ENCODE measurements at regions not wholly inside any gene's neighbourhood (a gene's known extent, or its start where the extent isn't known, plus 50 kb on each side); places are given as distances from the start of the nearest gene placed in this dataset.
"Not testable (repeated sequence)": the region's sequence is repeated elsewhere in the genome, so short reads cannot be mapped to it uniquely, and the experiment has no call there.

DNA sequence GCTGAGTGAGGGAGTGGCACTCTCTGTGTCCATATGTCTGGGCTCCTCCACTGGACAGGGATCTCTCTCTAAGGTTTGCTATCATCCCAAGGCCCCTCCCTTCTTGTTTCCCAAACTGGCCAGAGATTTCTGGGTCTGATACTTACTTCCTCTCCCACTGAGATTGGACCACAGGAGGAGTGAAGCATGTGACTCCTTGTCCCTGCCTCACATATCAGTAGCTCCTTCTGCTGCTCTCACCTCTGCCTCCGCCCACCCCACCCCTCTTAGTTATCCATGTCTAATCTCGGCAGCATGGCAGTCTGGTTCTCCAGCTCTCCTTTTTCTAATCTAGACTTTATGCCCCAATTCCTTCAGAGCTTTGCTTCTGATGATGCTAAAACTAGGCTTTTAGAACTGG is 223.1 kb downstream of the RPLP1 start:
- no peak for DNase-seq (ENCODE audit: low spot score)

DNA sequence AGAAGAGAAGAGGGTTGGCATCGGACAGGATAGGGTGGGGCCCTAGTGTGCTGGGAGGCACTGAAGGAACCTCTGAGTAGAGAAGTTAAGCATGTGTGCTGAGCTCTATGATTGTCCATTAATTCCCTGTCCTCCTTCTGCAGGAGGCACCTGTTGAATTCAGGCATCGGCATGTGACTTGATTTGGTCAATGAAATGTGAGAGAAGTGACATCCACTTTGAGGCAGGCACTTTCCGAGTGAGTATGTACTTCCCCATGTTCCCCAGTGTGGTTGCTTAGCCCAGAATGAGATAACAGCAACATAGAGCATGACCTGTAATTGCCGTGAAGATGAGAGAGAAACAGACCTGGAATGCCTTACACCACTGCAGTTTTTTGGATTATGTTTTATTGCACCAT is 224.8 kb downstream of the RPLP1 start:
- DNase-seq (ENCODE audit: low spot score) = no peak

DNA sequence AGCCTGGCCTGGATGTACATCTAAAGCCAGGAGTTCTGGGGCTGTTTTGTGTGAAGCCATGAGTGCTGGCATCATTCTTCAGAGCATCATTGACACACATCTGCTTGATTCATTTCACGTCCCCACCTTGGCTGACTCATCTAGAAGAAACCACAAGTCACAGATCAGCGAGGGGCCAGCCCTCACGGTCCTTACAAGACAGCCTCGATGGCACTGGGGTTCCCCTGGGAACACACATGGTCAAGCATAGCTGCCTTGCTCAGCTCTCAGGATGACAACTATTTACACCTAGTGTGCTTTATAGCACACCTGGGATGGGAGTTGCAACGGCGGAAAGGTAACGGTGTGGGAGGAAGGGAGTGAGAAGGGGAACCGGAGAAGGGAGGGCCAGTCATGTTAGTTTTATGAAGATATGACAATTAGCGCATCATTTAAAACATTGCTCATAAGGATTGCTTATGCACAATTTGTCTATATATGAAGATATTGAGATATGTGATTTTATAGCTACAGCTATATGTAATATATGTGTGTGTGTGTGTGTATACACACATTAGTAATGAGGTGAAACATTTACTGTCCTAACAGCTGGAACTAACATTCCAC is 227.1 kb downstream of the RPLP1 start:
- no peak for DNase-seq (ENCODE audit: low spot score)

DNA sequence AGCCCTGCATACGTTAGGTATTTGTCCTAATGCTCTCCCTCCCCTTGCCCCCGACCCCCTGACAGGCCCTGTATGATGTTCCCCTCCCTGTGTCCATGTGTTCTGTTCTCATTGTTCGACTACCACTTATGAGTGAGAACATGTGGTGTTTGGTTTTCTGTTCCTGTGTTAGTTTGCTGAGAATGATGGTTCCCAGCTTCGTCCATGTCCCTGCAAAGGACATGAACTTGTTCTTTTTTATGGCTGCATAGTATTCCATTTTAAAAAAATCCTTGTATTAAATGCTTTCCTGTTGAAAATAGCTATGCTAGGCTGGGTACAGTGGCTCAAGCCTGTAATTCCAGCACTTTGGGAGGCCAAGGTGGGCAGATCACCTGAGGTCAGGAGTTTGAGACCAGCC is 232.2 kb downstream of the RPLP1 start:
- not testable (repeated sequence) for DNase-seq (ENCODE audit: low spot score)

DNA sequence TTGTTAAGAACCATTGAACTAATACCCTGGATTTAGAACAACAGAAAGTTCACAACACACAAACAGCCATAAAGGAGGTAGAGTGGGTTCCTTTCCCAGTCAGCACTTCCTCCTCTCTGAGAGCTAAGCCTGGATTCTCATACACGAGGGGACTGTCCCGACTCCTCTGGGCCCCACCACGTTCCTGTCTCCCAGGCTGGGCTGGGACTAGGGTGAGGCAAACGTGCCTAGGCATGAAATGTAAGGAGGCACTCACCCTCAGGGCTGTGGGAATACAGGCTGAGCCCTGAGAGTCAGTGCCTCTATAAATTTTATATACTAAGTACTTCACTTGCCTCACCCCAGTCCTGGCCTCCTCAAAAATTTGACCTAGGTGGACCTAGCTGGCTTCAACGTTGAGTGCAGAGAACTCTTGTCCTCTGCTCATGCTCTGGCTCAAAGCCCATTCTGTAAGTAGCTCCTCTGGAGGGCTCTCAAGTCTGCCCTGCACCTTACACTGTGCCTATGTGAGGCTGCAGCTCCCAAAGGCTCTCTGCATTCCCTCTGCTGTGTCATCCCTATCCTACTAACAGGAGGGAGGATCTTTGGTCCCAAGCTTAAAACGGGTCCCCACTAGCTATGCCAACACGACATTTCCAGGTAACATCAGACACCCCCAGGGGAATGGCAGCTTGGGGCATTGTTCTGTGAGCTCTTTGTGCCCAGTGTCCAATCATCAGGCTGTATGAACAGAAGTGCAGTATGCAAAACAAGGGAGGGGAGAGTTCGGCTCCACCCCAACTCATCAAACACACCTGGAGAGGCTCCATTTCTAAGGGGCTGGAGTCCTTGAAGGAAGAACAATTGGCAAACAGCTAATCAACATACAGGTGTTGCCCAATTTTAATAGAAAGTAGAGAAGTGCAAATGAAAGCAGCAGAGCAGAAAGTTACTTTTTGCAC is 233.2 kb downstream of the RPLP1 start:
- no peak for DNase-seq (ENCODE audit: low spot score)

DNA sequence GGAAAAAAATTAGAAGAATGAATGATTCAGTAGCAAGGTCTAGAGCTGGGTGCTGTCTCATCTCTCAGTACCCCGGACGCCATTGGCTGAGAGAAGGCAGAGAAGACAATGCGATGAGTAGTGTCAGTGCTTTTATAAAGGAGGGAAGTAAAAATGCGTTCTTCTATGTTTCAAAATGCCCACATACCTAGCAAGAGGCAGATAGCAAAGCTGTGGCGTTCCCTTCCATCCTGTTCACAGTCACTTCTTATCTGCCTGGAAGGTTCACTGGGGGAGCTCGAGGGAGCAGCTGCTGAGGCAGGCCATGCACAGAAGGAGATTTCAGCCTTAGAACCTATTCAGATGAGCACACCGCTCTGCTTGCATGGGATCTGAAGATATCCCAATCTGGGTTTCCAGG is 234.0 kb downstream of the RPLP1 start:
- no peak for DNase-seq (ENCODE audit: low spot score)

DNA sequence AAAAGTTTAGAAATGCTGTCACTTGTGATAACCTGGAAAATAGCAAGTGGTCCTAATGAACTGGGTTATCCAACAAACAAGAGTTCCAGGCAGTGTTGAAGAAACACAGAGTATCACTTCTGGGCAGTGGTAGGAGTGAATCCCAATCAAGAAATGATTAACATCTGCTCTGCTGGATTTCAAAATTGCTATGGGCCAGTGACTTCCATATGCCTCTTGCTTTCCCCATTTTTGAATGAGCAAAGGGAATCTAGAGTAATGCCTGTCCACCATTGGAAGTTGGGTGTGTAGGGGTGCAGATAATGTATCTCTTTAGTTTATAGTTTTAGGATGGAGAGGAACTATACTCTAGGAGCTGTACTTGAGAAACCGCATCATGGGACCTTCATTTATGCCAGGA is 236.5 kb downstream of the RPLP1 start:
- DNase-seq (ENCODE audit: low spot score) = no peak

DNA sequence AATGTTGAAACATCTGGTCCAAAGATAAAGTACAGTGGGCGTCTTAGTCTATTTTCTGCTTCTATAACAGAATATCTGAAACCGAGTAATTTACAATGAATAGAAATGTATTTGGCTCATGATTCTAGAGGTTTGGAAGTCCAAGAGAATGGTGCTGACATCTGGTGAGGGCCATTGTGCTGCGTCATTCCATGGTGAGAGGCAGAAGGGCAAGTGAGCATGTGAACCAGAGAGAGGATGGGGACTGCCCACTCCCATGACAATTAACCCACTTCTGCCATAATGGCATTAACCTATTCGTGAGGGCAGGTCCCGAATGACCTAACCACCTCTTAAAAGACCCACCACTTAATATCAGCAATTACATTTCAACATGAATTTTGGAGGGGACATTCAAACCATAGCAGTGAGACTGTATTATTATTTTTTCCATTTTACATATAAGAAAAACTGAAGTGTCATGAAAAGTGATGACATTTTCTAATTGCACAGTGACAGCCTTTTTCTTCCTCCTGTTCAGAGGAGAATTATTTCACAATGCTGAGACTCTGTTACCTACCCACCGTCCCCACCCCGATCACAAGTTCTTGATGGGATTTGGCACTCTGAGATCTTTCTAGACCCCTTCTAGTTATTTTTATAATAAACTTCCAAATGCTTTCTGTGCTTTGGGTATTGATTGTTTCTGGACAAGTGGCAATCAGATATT is 238.8 kb downstream of the RPLP1 start:
- DNase-seq (ENCODE audit: low spot score) = no peak

DNA sequence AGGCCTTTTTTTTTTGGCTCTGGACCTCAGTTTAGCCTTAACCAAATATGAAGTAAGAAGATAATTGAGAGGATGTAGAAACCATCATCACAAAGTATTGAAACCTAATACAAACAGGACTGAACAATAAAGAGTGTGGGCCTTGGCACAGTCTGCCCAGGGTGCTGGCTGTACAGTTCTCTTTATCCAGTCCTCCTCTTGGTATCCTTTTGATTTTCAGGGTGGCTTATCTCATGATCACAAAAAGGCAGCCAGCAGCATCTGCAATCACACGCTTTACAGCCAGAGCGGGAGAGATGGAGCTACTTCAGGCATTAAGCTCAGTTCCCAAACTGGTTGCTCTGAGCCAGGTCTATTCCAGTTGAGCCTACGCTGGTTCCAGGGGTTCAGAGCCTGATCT is 239.7 kb downstream of the RPLP1 start:
- DNase-seq (ENCODE audit: low spot score) = no peak

DNA sequence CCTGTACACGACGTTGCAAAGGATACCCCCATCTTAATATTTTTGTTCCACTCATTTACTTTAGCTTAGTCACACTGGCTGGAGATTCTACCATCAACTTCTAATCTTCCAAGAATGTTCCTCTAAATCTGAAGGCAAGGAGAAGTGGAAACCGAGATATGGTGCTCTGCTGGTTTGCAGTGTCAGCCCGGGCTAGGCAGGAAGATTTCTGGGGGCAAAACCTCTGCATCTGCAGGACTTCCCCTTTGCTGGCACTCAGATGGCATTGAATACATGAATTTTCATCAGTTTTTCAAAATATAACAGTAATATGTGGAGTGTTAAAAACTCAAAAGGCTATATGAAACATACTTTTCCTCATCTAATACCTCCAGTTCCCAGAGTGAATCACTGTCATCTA is 240.4 kb downstream of the RPLP1 start:
- no peak for DNase-seq (ENCODE audit: low spot score)

DNA sequence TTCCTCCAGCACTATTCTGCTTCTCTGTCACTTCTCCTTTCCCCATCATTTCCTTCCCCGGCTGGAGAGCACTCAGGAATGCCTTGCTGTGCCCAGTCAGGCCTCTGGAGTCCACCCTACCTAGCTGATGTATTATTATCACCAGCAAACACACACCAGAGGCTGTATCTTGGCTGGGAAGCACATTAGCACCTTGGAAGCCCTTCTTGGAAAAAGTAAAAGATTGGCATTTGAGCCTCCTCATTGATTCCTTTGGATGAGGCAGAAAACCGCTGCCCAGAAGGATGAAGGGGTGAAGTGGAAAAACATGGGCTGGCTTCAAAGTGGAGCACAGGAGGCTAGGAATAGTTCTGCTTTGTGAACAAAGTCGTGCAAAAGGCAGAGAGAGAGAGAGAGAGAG is 244.3 kb downstream of the RPLP1 start:
- no peak for DNase-seq (ENCODE audit: low spot score)

DNA sequence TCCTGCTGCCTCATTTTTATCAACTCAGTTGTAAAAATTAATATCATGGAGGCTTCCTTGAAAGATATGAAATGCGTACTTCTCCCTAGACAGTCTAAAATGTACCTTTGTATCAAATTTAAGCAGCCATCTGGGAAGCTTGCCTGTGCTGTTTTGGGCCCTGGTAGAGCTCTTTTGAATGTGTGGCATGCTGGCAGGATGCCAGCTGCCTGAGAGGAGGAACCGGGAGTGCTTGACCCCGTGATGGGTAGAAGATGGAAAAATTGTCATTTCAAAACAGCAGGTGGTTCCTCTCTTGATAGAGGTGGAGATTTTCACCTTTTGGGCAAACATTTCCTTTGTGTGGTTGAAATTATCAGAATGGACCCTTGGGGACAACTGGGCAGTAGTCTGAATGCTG is 245.3 kb downstream of the RPLP1 start:
- DNase-seq (ENCODE audit: low spot score) = peak; percentile 38

DNA sequence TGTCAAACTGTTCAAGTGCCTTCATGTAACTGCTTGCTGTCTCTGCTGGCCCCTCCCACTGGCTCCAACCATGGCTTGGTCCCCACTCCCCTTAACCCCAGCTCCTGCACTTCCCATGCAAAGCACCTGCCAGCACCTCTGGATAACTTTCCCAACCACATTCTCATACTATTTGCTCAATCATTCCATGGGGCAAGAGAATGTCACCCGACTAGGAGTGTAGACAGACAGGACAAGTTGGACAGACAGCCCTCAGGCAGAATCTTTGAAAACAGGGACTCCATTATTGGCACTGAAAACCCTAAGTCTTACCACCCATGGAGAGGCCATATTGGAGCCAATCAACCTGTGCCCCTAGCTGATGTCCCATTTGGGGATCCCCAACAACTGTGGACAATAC is 246.5 kb downstream of the RPLP1 start:
- DNase-seq (ENCODE audit: low spot score) = no peak

DNA sequence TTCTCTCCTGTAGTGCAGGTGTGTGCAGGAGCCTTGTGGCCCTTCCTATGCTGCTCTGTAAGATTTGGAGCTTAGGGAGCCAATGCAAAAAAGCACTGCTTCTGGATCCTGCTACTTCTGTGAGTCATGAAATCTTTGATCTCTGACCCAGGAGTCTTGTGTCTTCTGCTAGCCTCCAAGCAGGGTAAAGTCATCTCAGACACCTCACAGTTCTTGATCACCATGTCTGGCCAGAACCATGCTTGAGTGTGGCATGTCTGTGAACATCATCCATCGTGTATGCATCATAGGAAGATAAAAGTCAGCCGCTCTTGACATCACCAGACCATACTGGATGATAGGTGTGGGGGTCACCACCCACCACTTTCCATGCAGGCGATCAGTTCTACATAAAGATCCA is 247.8 kb downstream of the RPLP1 start:
- no peak for DNase-seq (ENCODE audit: low spot score)

DNA sequence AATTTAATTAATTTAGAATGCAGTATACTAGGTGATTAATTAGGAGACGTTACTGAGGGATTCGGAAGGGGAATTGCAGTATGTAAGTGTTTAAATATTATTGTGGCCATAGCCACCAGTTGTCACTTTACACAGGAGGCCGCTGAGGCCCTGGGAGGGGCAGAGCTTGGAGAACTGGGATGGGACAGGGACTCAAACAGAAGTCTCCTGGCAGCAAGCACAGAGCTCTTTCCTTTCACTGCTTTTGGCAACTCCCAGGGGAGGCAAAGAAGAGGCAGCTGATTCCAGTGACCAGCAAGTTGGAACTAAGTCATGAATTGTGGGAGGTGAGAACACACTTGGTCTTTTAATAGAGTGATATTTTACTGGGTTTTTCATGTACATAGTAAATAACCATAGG is 248.6 kb downstream of the RPLP1 start:
- DNase-seq (ENCODE audit: low spot score) = no peak

DNA sequence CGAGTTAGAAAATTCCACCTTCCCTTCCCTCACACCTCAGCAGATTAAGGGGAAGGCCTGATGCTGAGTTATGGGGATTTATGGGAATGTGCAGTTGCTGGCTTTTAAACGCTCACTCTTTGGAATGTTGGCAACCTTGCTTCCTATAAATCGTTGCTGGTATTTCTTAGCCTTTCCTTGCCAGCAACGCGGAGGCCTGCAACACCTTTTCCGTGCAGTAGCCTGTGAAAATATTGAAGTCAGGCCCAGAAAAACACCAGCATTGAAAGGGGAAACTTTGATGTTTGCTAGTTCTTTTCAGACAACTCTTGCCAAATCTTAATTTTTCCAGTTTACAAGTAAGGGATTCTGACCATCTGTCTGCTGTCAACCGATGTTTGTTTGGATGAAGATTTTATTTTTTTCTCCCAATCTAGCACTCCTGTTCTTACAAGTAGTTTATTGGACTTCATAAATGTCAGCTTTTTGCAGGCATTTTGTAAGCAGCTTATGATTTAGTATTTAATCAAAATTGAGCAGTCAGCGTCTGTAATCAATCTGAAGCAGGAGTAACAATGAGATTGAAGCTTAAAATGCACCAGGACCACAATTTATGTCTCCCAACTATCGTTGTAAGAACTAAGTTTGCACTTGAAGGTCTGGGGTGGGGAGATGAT is 251.0 kb downstream of the RPLP1 start:
- no peak for DNase-seq (ENCODE audit: low spot score)

DNA sequence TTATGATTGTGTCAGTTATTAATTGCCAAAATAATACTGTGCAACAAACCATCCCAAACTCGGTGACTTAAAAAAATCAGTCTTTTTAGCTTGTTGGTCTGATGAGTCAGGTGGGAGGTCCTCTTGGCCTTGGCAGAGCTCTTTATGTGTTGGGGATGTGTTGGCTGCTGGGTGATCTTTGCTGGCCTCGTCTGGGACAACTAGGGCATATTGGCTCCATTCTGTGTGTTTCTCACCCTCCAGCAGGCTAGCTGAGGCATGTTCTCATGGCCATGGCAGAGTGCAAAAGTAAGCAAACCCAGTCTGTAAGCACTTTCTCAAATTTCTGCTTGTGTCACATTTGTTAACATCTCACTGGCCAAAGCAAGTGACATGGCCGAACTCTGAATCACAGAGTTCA is 251.6 kb downstream of the RPLP1 start:
- DNase-seq (ENCODE audit: low spot score) = no peak

DNA sequence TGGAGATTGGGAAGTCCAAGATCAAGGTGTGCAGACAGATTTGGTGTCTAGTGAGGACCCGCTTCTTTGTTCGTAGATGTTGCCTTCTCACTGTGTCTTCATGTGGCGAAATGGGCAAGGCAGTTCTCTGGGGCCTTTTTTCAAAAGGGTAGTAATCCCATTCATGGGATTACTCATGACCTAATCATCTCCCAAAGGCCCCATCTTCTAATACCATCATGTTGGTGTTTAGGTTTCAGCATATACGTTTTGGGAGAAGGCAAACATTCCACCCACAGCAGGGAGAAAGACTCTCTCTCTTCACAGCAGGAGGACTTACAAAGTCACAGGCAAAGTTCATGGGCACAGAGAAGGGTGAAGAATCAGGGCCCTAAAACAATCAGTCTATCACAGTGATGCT is 252.1 kb downstream of the RPLP1 start:
- DNase-seq (ENCODE audit: low spot score) = no peak

DNA sequence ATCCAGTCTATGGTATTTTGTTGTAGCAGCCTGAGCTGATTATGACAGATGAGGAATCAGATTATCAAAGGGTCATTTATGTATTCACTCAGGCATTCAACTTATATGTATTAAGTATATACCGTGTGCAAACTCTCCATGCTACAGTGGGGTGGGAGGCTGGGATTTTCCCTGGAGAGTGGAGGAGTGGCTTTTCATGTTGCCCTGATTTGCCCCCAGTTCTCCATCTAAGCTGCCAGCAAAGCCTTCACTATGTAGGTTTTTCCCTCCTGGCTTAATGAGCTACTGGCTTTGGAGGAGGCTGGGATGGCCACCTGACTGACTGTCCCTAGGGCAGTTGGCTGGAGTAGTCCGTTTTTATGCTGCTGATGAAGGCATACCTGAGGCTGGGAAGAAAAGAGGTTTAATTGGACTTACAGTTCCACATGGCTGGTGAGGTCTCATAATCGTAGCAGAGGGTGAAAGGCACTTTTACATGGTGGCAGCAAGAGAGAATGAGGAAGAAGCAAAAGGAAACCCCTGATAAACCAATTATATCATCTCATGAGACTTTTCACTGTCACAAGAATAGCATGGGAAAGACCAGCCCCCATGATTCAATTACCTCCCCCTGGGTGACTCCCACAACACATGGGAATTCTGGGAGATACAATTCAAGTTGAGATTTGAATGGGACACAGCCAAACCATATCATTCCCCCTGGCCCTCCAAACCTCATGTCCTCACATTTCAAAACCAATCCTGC is 253.9 kb downstream of the RPLP1 start:
- DNase-seq (ENCODE audit: low spot score) = no peak

DNA sequence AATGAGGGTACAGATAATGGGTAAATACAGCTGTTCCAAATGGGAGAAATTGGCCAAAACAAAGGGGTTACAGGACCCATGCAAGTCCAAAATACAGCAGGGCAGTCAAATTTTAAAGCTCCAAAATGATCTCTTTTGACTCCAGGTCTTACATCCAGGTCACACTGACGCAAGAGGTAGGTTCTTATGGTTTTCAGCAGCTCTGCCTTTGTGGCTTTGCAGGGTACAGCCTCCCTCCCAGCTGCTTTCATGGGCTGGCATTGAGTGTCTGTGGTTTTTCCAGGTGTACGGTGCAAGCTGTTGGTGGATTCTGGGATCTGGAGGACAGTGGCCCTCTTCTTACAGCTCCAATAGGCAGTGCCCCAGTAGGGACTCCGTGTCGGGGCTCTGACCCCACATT is 254.6 kb downstream of the RPLP1 start:
- DNase-seq (ENCODE audit: low spot score) = not testable (repeated sequence)

DNA sequence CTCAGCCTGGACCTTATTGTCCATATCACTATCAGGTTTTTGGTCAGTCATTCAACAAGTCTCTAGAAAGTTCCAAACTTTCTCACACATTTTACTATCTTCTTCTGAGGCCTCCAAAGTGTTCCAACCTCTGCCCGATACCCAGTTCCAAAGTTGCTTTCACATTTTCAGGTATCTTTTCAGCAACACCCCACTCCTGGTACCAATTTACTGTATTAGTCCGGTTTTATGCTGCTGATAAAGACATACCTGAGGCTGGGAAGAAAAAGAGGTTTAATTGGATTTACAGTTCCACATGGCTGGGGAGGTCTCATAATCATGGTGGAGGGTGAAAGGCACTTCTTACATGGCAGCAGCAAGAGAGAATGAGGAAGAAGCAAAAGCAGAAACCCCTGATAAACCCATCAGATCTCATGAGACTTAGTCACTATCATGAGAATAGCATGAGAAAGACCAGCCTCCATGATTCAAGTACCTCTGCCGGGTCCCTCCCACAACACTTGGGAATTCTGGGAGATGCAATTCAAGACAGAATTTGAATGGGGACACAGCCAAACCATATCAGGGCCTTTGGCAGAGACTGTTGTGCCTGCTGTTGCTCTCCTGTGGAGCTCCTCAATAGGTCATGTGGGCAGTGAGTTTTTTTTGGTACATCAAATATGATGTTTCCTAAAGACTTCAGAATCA is 256.0 kb downstream of the RPLP1 start:
- DNase-seq (ENCODE audit: low spot score) = not testable (repeated sequence)

All from globus pallidus (tissue), 1 donor.